ENCODE measurements at regions not wholly inside any gene's neighbourhood (a gene's known extent, or its start where the extent isn't known, plus 50 kb on each side); places are given as distances from the start of the nearest gene placed in this dataset.
"Not testable (repeated sequence)": the region's sequence is repeated elsewhere in the genome, so short reads cannot be mapped to it uniquely, and the experiment has no call there.

GRCh38 chr2:129024796-129025195, 706.1 kb upstream of the HS6ST1 start:
- no peaks in the 10 kb centered on the region for H3K9me3 ChIP-seq (ENCODE audit: control insufficient read depth, low read length)

GRCh38 chr2:129035992-129036391, 717.3 kb upstream of the HS6ST1 start:
- no peak for TF ChIP-seq CTCF (IDR thresholded peaks at IDR 0.05)
- Histone ChIP-seq H3K27me3 (ENCODE audit: control insufficient read depth, insufficient read depth, low read length) (no peaks in the 10 kb centered on the region), H3K9me3 (ENCODE audit: control insufficient read depth, low read length) (no peaks in the 10 kb centered on the region), H3K4me1 (peaks cover 4% of the 10 kb centered on the region), H3K79me2 (no peaks in the 10 kb centered on the region), H3K9ac (no peak overlapping the region), H2AFZ (no peak overlapping the region), H3K4me3 (ENCODE audit: low read depth, low read length) (no peak overlapping the region), H3K4me2 (ENCODE audit: low read length) (no peak overlapping the region), H3K36me3 (ENCODE audit: control insufficient read depth, insufficient read depth, low read length) (no peaks in the 10 kb centered on the region), H3K27ac (no peak overlapping the region)

More at GRCh38 chr2:129024796-129025195, 706.1 kb upstream of the HS6ST1 start:
- H2AFZ ChIP-seq, result no peak overlapping the region
- no peak overlapping the region for H3K27ac ChIP-seq
- H3K9ac ChIP-seq, result no peak overlapping the region
- H3K4me1 ChIP-seq, result no peaks in the 10 kb centered on the region
- no peaks in the 10 kb centered on the region for H3K36me3 ChIP-seq (ENCODE audit: control insufficient read depth, insufficient read depth, low read length)
- H3K27me3 ChIP-seq (ENCODE audit: control insufficient read depth, insufficient read depth, low read length), result no peaks in the 10 kb centered on the region
- TF ChIP-seq CTCF (IDR thresholded peaks at IDR 0.05), result no peak
- no peak overlapping the region for H3K4me2 ChIP-seq (ENCODE audit: low read length)
- no peak overlapping the region for H3K4me3 ChIP-seq (ENCODE audit: low read depth, low read length)
- no peaks in the 10 kb centered on the region for H3K79me2 ChIP-seq

- H3K36me3 ChIP-seq (ENCODE audit: control insufficient read depth, insufficient read depth, low read length); H3K79me2 ChIP-seq; H3K4me2 ChIP-seq (ENCODE audit: low read length); H3K4me1 ChIP-seq; H3K4me3 ChIP-seq (ENCODE audit: low read depth, low read length); H3K9me3 ChIP-seq (ENCODE audit: control insufficient read depth, low read length); H3K27ac ChIP-seq; H2AFZ ChIP-seq; H3K27me3 ChIP-seq (ENCODE audit: control insufficient read depth, insufficient read depth, low read length); H3K9ac ChIP-seq: not testable (repeated sequence)
These were observed 725.0 kb upstream of the HS6ST1 start for GRCh38 chr2:129043677-129044076.

GRCh38 chr2:129046475-129046874, 727.8 kb upstream of the HS6ST1 start:
- not testable (repeated sequence) for H3K4me3 ChIP-seq (ENCODE audit: low read depth, low read length); H3K36me3 ChIP-seq (ENCODE audit: control insufficient read depth, insufficient read depth, low read length); H3K27me3 ChIP-seq (ENCODE audit: control insufficient read depth, insufficient read depth, low read length); H2AFZ ChIP-seq; H3K4me1 ChIP-seq; H3K9me3 ChIP-seq (ENCODE audit: control insufficient read depth, low read length); H3K79me2 ChIP-seq; H3K27ac ChIP-seq; H3K9ac ChIP-seq; H3K4me2 ChIP-seq (ENCODE audit: low read length)

GRCh38 chr2:129050101-129050500, 731.4 kb upstream of the HS6ST1 start:
- Histone ChIP-seq H3K9me3 (ENCODE audit: control insufficient read depth, low read length) (no peaks in the 10 kb centered on the region), H3K27me3 (ENCODE audit: control insufficient read depth, insufficient read depth, low read length) (no peaks in the 10 kb centered on the region), H3K79me2 (no peaks in the 10 kb centered on the region), H3K4me2 (ENCODE audit: low read length) (no peak overlapping the region), H3K27ac (no peak overlapping the region), H2AFZ (no peak overlapping the region), H3K4me3 (ENCODE audit: low read depth, low read length) (no peak overlapping the region), H3K36me3 (ENCODE audit: control insufficient read depth, insufficient read depth, low read length) (no peaks in the 10 kb centered on the region), H3K9ac (no peak overlapping the region), H3K4me1 (no peaks in the 10 kb centered on the region)
- TF ChIP-seq CTCF (IDR thresholded peaks at IDR 0.05), result no peak

- Histone ChIP-seq H3K9me3 (ENCODE audit: control insufficient read depth, low read length) (no peaks in the 10 kb centered on the region), H3K4me2 (ENCODE audit: low read length) (no peak overlapping the region), H2AFZ (no peak overlapping the region), H3K36me3 (ENCODE audit: control insufficient read depth, insufficient read depth, low read length) (no peaks in the 10 kb centered on the region), H3K4me3 (ENCODE audit: low read depth, low read length) (no peak overlapping the region), H3K79me2 (no peaks in the 10 kb centered on the region), H3K4me1 (peaks cover 4% of the 10 kb centered on the region), H3K27me3 (ENCODE audit: control insufficient read depth, insufficient read depth, low read length) (no peaks in the 10 kb centered on the region), H3K27ac (no peak overlapping the region), H3K9ac (no peak overlapping the region)
- TF ChIP-seq CTCF (IDR thresholded peaks at IDR 0.05), result no peak
These were observed 736.6 kb upstream of the HS6ST1 start for GRCh38 chr2:129055242-129055641.

All from parathyroid adenoma (tissue), 2 donors.